H1 (cell line): ENCODE measurements at regions not wholly inside any gene's neighbourhood (a gene's known extent, or its start where the extent isn't known, plus 50 kb on each side); places are given as distances from the start of the nearest gene placed in this dataset.

Experiments
- CTCF ChIA-PET: fragments of 300-600 bp; sonication (Branson Sonifier 250); formaldehyde crosslinking; loops from one replicate; lab custom pipeline; 2021; ENCODE audit not compliant: partially characterized antibody; lab: Charles Lee
- POLR2A ChIA-PET: fragments of 300-600 bp; sonication (Branson Sonifier 250); formaldehyde crosslinking; loops from one replicate; lab custom pipeline; 2021; ENCODE audit warnings: inconsistent platforms; ENCODE audit not compliant: partially characterized antibody; lab: Charles Lee
- DNase-seq, 2 experiments: peaks; one replicate each; pipeline versions ENCODE4 v3.0.0 to v3.0.0-alpha.2; 2010 to 2022; ENCODE audit warnings: low spot score in 2 of 2, low read depth in 1 of 2, mixed read lengths in 1 of 2
- FAIRE-seq: peaks from 2 replicates; lab custom pipeline; 2011; peaks lifted over from hg19 to GRCh38; lab: Jason Lieb, UNC
- H2AFZ ChIP-seq: 2 replicates; pipeline ENCODE4 v1.8.1; 2012; ENCODE audit warnings: low read length, inconsistent platforms
- H2AK5ac ChIP-seq: 2 replicates; pipeline ENCODE4 v1.6.1; 2013; ENCODE audit warnings: low read depth, low read length
- H2BK120ac ChIP-seq: replicated peaks from 2 replicates; pipeline ENCODE3; 2013; ENCODE audit warnings: low read depth, low read length, inconsistent platforms
- H2BK12ac ChIP-seq: 2 replicates; pipeline ENCODE4 v1.6.1; 2013; ENCODE audit warnings: low read depth, low read length
- H2BK15ac ChIP-seq: 2 replicates; pipeline ENCODE4 v1.6.1; 2013; ENCODE audit warnings: low read length
- H2BK20ac ChIP-seq: 2 replicates; pipeline ENCODE4 v1.6.1; 2013; ENCODE audit warnings: low read length
- H2BK5ac ChIP-seq: 2 replicates; pipeline ENCODE4 v1.6.1; 2013; ENCODE audit warnings: low read depth, low read length
- H3K14ac ChIP-seq: 2 replicates; pipeline ENCODE4 v1.6.1; 2013; ENCODE audit warnings: inconsistent platforms; ENCODE audit not compliant: insufficient read length
- H3K18ac ChIP-seq: 2 replicates; pipeline ENCODE4 v1.6.1; 2013; ENCODE audit warnings: low read length; ENCODE audit errors: extremely low read depth
- H3K23ac ChIP-seq: 2 replicates; pipeline ENCODE4 v1.6.1; 2013; ENCODE audit warnings: inconsistent platforms; ENCODE audit not compliant: insufficient read length
- H3K23me2 ChIP-seq: 2 replicates; pipeline ENCODE4 v1.6.1; 2013; ENCODE audit warnings: low read depth, low read length
- H3K27ac ChIP-seq: 2 replicates; pipeline ENCODE4 v1.6.1; 2011; ENCODE audit warnings: low read depth, low read length, inconsistent platforms
- H3K27me3 ChIP-seq, 4 experiments: replicated peaks in 1 of 4; 1 replicate in 1 of 4; 2 replicates in 3 of 4; pipeline versions ENCODE4 v1.6.1 to v1.8.1; 2011 to 2013; ENCODE audit warnings: low read length in 3 of 4, mild to moderate bottlenecking in 3 of 4, inconsistent platforms in 2 of 4, mixed read lengths in 2 of 4, moderate library complexity in 1 of 4; ENCODE audit not compliant: control insufficient read depth in 3 of 4, insufficient read depth in 3 of 4; ENCODE audit errors: extremely low read depth in 1 of 4
- H3K36me3 ChIP-seq, 4 experiments: 2 replicates each; pipeline versions ENCODE4 v1.6.1 to v1.8.1; 2011 to 2013; ENCODE audit warnings: mild to moderate bottlenecking in 4 of 4, low read length in 3 of 4, moderate library complexity in 2 of 4, control low read depth in 1 of 4, inconsistent platforms in 1 of 4; ENCODE audit not compliant: insufficient read depth in 4 of 4, control insufficient read depth in 2 of 4
- H3K4ac ChIP-seq: replicated peaks from 2 replicates; pipeline ENCODE3; 2013; ENCODE audit warnings: low read length, low read depth, mixed read lengths, inconsistent platforms; ENCODE audit not compliant: insufficient read length
- H3K4me1 ChIP-seq, 4 experiments: replicated peaks in 1 of 4; 1 replicate in 1 of 4; 2 replicates in 3 of 4; pipeline versions ENCODE4 v1.6.1 to v1.8.1; 2011 to 2013; ENCODE audit warnings: low read length in 3 of 4, inconsistent platforms in 2 of 4, mixed read lengths in 1 of 4; ENCODE audit not compliant: insufficient read depth in 4 of 4, control insufficient read depth in 3 of 4
- H3K4me2 ChIP-seq, 2 experiments: 2 replicates each; pipeline versions ENCODE4 v1.6.1 to v1.8.1; 2011 to 2013; ENCODE audit warnings: low read depth in 2 of 2, low read length in 2 of 2, control low read depth in 1 of 2, inconsistent platforms in 1 of 2, mild to moderate bottlenecking in 1 of 2; ENCODE audit not compliant: insufficient read depth in 1 of 2
- H3K4me3 ChIP-seq, 4 experiments: fragments of 200-600, 300-600 bp in 1 of 4; sonication (generic), shearing (Covaris generic), sonication (Bioruptor Twin) in 1 of 4; 2 replicates each; pipeline versions ENCODE4 v1.5.1 to v1.8.1; 2011 to 2016; ENCODE audit warnings: low read length in 4 of 4, low read depth in 3 of 4, control low read depth in 2 of 4, inconsistent platforms in 2 of 4, mild to moderate bottlenecking in 2 of 4, mixed read lengths in 1 of 4, moderate library complexity in 1 of 4; ENCODE audit not compliant: insufficient read depth in 2 of 4; ENCODE audit errors: extremely low read depth in 1 of 4
- H3K56ac ChIP-seq: replicated peaks from 2 replicates; pipeline ENCODE3; 2013; ENCODE audit warnings: low read depth, mild to moderate bottlenecking, mixed read lengths, low read length, inconsistent platforms; ENCODE audit not compliant: insufficient read length
- H3K79me1 ChIP-seq: 2 replicates; pipeline ENCODE4 v1.6.1; 2013; ENCODE audit warnings: low read depth, low read length, control low read depth
- H3K79me2 ChIP-seq, 2 experiments: 2 replicates each; pipeline versions ENCODE4 v1.6.1 to v1.8.1; 2012 to 2013; ENCODE audit warnings: low read length in 2 of 2, mild to moderate bottlenecking in 2 of 2, inconsistent platforms in 1 of 2; ENCODE audit not compliant: insufficient read depth in 2 of 2, control insufficient read depth in 1 of 2
- H3K9ac ChIP-seq, 4 experiments: replicated peaks in 1 of 4; 1 replicate in 1 of 4; 2 replicates in 3 of 4; pipeline versions ENCODE4 v1.6.1 to v1.8.1; 2011 to 2013; ENCODE audit warnings: low read depth in 3 of 4, low read length in 3 of 4, control low read depth in 2 of 4, mild to moderate bottlenecking in 2 of 4, moderate library complexity in 2 of 4, inconsistent platforms in 1 of 4; ENCODE audit errors: extremely low read depth in 1 of 4
- H3K9me3 ChIP-seq, 2 experiments: 2 replicates each; pipeline versions ENCODE4 v1.6.1 to v1.8.1; 2012 to 2013; ENCODE audit warnings: mild to moderate bottlenecking in 2 of 2, moderate library complexity in 2 of 2, control low read depth in 1 of 2, inconsistent platforms in 1 of 2, low read depth in 1 of 2, low read length in 1 of 2, mixed read lengths in 1 of 2; ENCODE audit not compliant: insufficient read depth in 2 of 2
- H4K20me1 ChIP-seq, 2 experiments: replicated peaks in 1 of 2; 2 replicates each; pipeline versions ENCODE3 to v1.8.1; 2011 to 2013; ENCODE audit warnings: inconsistent platforms in 2 of 2, low read length in 2 of 2, mild to moderate bottlenecking in 1 of 2; ENCODE audit not compliant: insufficient read depth in 2 of 2, control insufficient read depth in 1 of 2
- H4K5ac ChIP-seq: 2 replicates; pipeline ENCODE4 v1.6.1; 2013; ENCODE audit warnings: low read length, low read depth, mixed read lengths, inconsistent platforms; ENCODE audit not compliant: insufficient read length
- H4K8ac ChIP-seq: 2 replicates; pipeline ENCODE4 v1.8.0; 2013; ENCODE audit warnings: mild to moderate bottlenecking, moderate library complexity, low read length, inconsistent platforms; ENCODE audit not compliant: insufficient read depth; ENCODE audit errors: extremely low read depth
- H4K91ac ChIP-seq: replicated peaks from 2 replicates; pipeline ENCODE3; 2013; ENCODE audit warnings: low read length, mixed read lengths, inconsistent platforms; ENCODE audit not compliant: insufficient read length
- CTCF ChIP-seq, 3 experiments: IDR thresholded peaks; 1 replicate in 2 of 3; 2 replicates in 1 of 3; pipeline versions ENCODE4 v1.5.1 to v1.6.1; 2011; ENCODE audit warnings: low read length in 3 of 3, mild to moderate bottlenecking in 3 of 3, inconsistent platforms in 2 of 3, low read depth in 1 of 3, moderate library complexity in 1 of 3; ENCODE audit not compliant: insufficient read depth in 1 of 3; ENCODE audit errors: control extremely low read depth in 1 of 3
- RAD21 ChIP-seq, 2 experiments: IDR thresholded peaks in 1 of 2; conservative IDR thresholded peaks in 1 of 2; 2 replicates each; pipeline ENCODE4 v1.6.1; 2011; ENCODE audit warnings: low read depth in 2 of 2, low read length in 2 of 2, improper control_type of control experiment in 1 of 2, inconsistent platforms in 1 of 2, mild to moderate bottlenecking in 1 of 2, moderate library complexity in 1 of 2
- SP2 ChIP-seq: IDR thresholded peaks from 2 replicates; pipeline ENCODE4 v1.6.1; 2012; ENCODE audit warnings: mild to moderate bottlenecking, low read length, inconsistent platforms
- WGBS, 2 experiments: shearing (Covaris generic) in 1 of 2; methylation state at CpG; one replicate each; pipeline versions ENCODE4 v1.1.6 to v1.1.7; 2013 to 2015; ENCODE audit warnings: low lambda C conversion rate in 2 of 2, mixed read lengths in 2 of 2, inconsistent platforms in 1 of 2, low coverage in 1 of 2, missing lambda C conversion rate in 1 of 2; ENCODE audit not compliant: insufficient replicate concordance in 2 of 2, insufficient coverage in 1 of 2, insufficient read length in 1 of 2; ENCODE audit errors: extremely low coverage in 1 of 2, missing lambda C conversion rate in 1 of 2; 5-methylcytosine and 5-hydroxymethylcytosine counted together

GRCh38 chr5:159682623-159683022, 233.7 kb upstream of the ADRA1B start:
- no peak overlapping the region for H3K4me2 ChIP-seq
- ChIA-PET POLR2A (interaction anchor here (0.6 kb wide), 1 partner anchor 116 kb away, joined by 3 read pairs; no protein-coding TSS in a partner anchor), CTCF (interaction anchor here (0.6 to 1.5 kb wide), 7 partner anchors 23 to 273 kb away, joined by 3 to 5 read pairs (median 3); no protein-coding TSS in a partner anchor)
- no peak overlapping the region for H3K4me3 ChIP-seq
- H3K79me2 ChIP-seq, result no peaks in the 10 kb centered on the region
- H3K4ac ChIP-seq, result no peak overlapping the region
- peak in 2 of 3 experiments; percentile 25 to 44; a peak in 2 of 4 replicates for TF ChIP-seq CTCF (IDR thresholded peaks at IDR 0.05; ENCODE audit: control extremely low read depth in 1 of 3, insufficient read depth in 1 of 3, low read depth in 1 of 3, low read length in 3 of 3)
- no peak for TF ChIP-seq SP2
- TF ChIP-seq RAD21 (IDR thresholded peaks at IDR 0.05 in 1 of 2, conservative IDR thresholded peaks at IDR 0.05 in 1 of 2; ENCODE audit: low read depth in 2 of 2, low read length in 2 of 2), result peak; percentile 76 to 77
- H3K9me3 ChIP-seq, result peaks cover 13 to 26% of the 10 kb centered on the region in 2 experiments
- no peak overlapping the region for H2BK5ac ChIP-seq
- FAIRE-seq, result no peak
- H3K79me1 ChIP-seq, result no peaks in the 10 kb centered on the region
- no peak for DNase-seq
- no peak overlapping the region for H2AK5ac ChIP-seq
- H2BK12ac ChIP-seq, result no peak overlapping the region
- no peak overlapping the region for H3K23ac ChIP-seq
- H2BK15ac ChIP-seq, result no peak overlapping the region
- H3K4me1 ChIP-seq, result no peaks in the 10 kb centered on the region
- H2AFZ ChIP-seq, result no peak overlapping the region
- no peaks in the 10 kb centered on the region for H3K27me3 ChIP-seq
- no peak overlapping the region for H4K5ac ChIP-seq
- H2BK20ac ChIP-seq, result no peak overlapping the region
- no peaks in the 10 kb centered on the region for H3K36me3 ChIP-seq
- no peak overlapping the region for H4K8ac ChIP-seq
- 88% methylated on average over 2 of the region's 2 CpGs; no CpG with 5 or more reads in 1 of the 2 experiments for WGBS, 2 experiments
- H4K20me1 ChIP-seq, result no peaks in the 10 kb centered on the region
- H3K14ac ChIP-seq, result no peak overlapping the region
- H3K56ac ChIP-seq, result no peak overlapping the region
- H4K91ac ChIP-seq, result no peak overlapping the region
- H2BK120ac ChIP-seq, result no peak overlapping the region
- H3K18ac ChIP-seq, result no peak overlapping the region
- H3K27ac ChIP-seq, result no peak overlapping the region
- no peak overlapping the region for H3K9ac ChIP-seq
- no peaks in the 10 kb centered on the region for H3K23me2 ChIP-seq
